ENCODE measurements at regions not wholly inside any gene's neighbourhood (a gene's known extent, or its start where the extent isn't known, plus 50 kb on each side); places are given as distances from the start of the nearest gene placed in this dataset.
"Not testable (repeated sequence)": the region's sequence is repeated elsewhere in the genome, so short reads cannot be mapped to it uniquely, and the experiment has no call there.

DNA sequence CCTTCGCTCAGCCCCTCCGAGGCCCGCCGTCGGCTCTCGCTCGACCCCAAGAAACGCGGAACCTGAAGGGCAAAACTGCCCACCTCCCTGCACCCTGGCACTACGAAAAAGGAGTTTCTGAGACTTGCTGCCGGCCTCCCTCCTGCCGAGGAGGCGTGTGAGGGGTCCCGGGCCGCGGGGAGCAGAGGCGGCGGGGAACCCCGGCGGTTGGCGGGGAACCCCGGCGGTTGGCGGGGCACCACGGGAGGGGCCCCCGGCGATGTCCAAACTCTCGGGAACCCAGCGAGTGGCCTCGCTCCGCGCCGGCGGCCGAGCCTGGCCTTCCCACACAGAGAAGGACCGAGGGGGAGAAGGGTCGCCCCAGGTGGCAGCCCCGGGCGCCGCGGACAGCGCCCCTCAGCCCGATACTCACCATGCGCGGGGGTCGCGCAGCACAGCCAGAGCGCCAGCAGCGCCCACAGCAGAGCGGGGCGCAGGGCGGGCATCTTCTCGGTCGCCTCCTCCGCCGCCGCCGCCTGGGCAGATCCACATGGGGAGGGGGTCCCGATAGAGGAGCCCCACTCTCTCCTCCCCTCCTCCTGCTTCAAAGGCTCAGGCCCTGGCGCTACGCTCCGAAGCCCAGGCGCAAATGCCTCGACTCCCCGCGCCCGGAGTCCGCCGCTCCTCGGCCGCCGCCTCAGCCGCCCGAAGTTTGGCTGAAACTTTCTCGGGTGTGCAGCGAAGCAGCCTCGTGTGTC is 69.4 kb upstream of the NUDT4B start:
- not testable (repeated sequence) for H3K9me3 ChIP-seq (ENCODE audit: control insufficient read depth in 2 of 2, insufficient read depth in 1 of 2, low read depth in 1 of 2, low read length in 1 of 2); H3K36me3 ChIP-seq (ENCODE audit: control insufficient read depth in 2 of 2, insufficient read depth in 2 of 2, low read length in 1 of 2); H3K27me3 ChIP-seq (ENCODE audit: control insufficient read depth in 1 of 2, insufficient read depth in 2 of 2, low read length in 2 of 2); H3K4me1 ChIP-seq (ENCODE audit: control insufficient read depth in 2 of 2, insufficient read depth in 2 of 2, low read length in 1 of 2)
- H3K27ac ChIP-seq (ENCODE audit: low read depth in 2 of 2, low read length in 1 of 2), result peak overlapping the region; percentile 31 to 59
- WGBS, 2 donors, result 0% methylated on average over 4 to 30 of the region's 77 CpGs
- H3K4me3 ChIP-seq (ENCODE audit: low read depth in 1 of 2, low read length in 2 of 2), result peak overlapping the region; percentile 38 to 56

DNA sequence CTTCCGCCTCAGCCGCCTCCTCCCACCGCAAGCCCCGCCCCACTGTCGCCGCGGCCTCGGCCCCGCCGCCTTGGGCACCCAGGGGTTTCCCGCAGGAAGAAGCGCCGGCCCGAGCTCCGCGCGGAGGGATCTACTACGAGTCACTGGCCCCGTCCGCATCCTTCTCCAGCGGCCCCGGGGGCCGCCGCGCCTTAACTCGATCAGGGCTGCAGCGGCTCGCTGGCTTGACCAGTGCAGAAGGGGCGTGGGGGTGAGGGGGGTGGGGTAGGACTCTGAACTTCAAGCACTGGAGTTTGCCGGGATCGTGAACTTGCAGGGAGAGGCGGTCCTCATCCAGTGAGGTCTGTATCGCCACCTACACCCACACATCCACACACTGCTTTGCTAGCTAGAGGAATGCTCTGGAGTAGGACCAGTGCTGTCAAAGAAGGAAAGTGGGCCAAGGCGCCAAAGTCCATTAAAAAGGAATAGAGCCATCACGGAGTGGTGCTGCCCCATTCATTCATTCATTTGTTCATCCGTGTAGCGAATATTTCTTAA is 68.7 kb upstream of the NUDT4B start:
- WGBS, 2 donors, result 0% methylated on average over 3 of the region's 37 CpGs; no CpG with 5 or more reads in 1 of the 2 donors
- H3K9me3 ChIP-seq (ENCODE audit: control insufficient read depth in 2 of 2, insufficient read depth in 1 of 2, low read depth in 1 of 2, low read length in 1 of 2); H3K4me1 ChIP-seq (ENCODE audit: control insufficient read depth in 2 of 2, insufficient read depth in 2 of 2, low read length in 1 of 2); H3K4me3 ChIP-seq (ENCODE audit: low read depth in 1 of 2, low read length in 2 of 2); H3K36me3 ChIP-seq (ENCODE audit: control insufficient read depth in 2 of 2, insufficient read depth in 2 of 2, low read length in 1 of 2); H3K27me3 ChIP-seq (ENCODE audit: control insufficient read depth in 1 of 2, insufficient read depth in 2 of 2, low read length in 2 of 2): not testable (repeated sequence)
- H3K27ac ChIP-seq (ENCODE audit: low read depth in 2 of 2, low read length in 1 of 2), result peak overlapping the region in 1 of 2 donors; percentile 59

DNA sequence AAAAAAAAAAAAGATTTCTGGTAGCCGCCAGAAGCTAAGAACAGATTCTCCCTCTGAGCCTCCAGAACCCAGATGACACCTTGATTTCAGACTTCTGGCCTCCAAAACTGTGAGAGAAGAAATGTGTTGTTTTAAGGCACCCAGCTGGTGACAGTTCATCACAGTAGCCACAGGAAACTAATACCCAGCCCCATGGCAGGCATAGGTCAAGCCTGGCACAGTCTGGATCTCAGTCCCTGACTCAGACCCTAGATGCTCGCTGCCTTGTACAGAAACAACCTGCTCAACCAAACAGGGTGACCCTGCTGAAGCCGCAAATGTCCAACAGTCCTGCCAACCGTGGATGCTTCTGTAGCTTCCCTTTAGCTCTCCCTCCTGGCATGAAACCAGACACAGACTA is 61.8 kb upstream of the NUDT4B start:
- WGBS, 2 donors, result 100% methylated on average over 1 to 2 of the region's 4 CpGs
- H3K4me3 ChIP-seq (ENCODE audit: low read depth in 1 of 2, low read length in 2 of 2); H3K27me3 ChIP-seq (ENCODE audit: control insufficient read depth in 1 of 2, insufficient read depth in 2 of 2, low read length in 2 of 2); H3K27ac ChIP-seq (ENCODE audit: low read depth in 2 of 2, low read length in 1 of 2); H3K4me1 ChIP-seq (ENCODE audit: control insufficient read depth in 2 of 2, insufficient read depth in 2 of 2, low read length in 1 of 2); H3K9me3 ChIP-seq (ENCODE audit: control insufficient read depth in 2 of 2, insufficient read depth in 1 of 2, low read depth in 1 of 2, low read length in 1 of 2); H3K36me3 ChIP-seq (ENCODE audit: control insufficient read depth in 2 of 2, insufficient read depth in 2 of 2, low read length in 1 of 2): not testable (repeated sequence)

GRCh38 chr1:148687376-148687775 is 61.2 kb upstream of the NUDT4B start:
- H3K9me3 ChIP-seq (ENCODE audit: control insufficient read depth in 2 of 2, insufficient read depth in 1 of 2, low read depth in 1 of 2, low read length in 1 of 2); H3K4me3 ChIP-seq (ENCODE audit: low read depth in 1 of 2, low read length in 2 of 2); H3K27me3 ChIP-seq (ENCODE audit: control insufficient read depth in 1 of 2, insufficient read depth in 2 of 2, low read length in 2 of 2); H3K36me3 ChIP-seq (ENCODE audit: control insufficient read depth in 2 of 2, insufficient read depth in 2 of 2, low read length in 1 of 2); H3K27ac ChIP-seq (ENCODE audit: low read depth in 2 of 2, low read length in 1 of 2); H3K4me1 ChIP-seq (ENCODE audit: control insufficient read depth in 2 of 2, insufficient read depth in 2 of 2, low read length in 1 of 2): not testable (repeated sequence)
- no CpG with 5 or more reads among the region's 2 CpGs for WGBS, 2 donors
